ENCODE measurements at regions not wholly inside any gene's neighbourhood (a gene's known extent, or its start where the extent isn't known, plus 50 kb on each side); places are given as distances from the start of the nearest gene placed in this dataset.

DNA sequence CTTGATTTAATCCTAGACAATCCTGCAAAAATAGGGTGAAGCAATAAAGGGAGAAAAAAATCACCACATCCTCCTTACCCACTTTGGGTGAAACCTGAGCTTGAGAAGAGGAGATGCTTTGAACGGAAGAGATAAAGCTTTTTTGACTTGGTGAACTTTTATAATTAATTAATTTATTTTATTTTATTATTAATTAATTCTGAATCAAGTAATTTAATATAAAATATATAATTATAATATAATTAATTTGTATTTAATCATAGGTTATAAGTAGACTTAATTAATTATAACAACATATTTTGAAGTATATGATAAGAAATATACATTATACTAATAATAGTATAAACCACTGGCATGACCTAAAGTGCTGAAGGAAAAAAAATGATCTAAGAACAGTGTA, 2164.8 kb downstream of the LRRC4C start:
- no peak for DNase-seq (ENCODE audit: low spot score)

DNA sequence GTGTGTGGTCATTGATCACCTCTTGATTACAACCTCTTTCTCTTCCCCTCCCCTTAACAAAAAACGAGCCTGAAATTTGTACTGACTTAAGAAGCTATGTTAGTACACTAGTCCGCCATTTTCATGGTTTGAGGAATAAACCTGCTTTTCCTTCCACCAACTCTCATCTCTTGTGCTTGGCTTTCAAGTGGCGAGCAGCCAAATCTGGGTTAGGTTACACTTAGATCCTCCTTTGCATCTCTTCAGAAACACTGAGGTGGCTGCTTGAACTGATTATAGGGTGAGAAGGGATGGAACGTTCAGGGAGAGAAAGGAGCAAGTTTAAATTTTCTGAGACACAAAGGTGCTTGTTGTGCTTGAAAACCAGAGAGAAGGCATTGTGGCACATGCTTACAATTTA, 2171.4 kb downstream of the LRRC4C start:
- no peak for DNase-seq (ENCODE audit: low spot score)

DNA sequence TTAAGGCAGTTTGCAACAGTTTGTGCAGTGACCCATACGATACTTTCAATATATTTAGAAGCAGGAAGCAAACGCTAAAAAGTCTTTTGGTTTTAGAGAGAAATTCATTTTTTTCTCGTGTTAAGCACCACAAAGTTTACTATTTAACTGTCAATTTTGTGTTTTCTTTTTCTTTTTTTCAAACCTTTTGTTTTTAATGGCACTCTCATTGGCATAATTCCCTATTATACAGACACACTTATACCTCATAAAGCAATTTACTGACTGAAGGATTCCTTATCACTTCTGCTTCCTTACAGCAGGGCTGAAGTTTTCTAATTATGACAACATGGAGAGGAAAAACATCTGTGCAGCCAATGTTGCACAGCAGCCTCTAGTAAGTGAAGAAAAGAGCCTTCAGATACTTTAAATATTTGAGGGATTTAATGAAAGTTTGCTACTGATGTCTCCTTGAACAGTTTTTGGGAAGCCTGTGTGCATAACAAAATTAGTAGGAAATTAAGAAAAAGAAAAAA, 2191.2 kb downstream of the LRRC4C start:
- DNase-seq (ENCODE audit: low spot score), result no peak

DNA sequence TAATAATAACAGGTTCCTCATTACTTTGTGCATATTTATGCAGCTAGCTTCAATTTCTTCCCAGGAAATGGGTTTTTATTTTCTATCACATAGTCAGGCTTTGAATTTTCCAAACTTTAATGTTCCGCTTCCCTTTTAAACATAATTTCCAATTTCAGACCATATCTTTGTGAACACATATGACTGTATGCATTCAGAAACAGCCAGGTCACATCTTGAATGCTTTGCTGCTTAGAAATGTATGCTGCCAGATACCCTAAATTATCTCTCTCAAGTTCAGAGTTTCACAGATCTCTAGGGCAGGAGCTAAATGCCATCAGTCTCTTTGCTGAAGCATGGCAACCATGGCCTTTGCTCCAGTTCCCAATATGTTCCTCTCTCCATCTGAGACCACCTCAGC, 2203.8 kb downstream of the LRRC4C start:
- no peak for DNase-seq (ENCODE audit: low spot score)

DNA sequence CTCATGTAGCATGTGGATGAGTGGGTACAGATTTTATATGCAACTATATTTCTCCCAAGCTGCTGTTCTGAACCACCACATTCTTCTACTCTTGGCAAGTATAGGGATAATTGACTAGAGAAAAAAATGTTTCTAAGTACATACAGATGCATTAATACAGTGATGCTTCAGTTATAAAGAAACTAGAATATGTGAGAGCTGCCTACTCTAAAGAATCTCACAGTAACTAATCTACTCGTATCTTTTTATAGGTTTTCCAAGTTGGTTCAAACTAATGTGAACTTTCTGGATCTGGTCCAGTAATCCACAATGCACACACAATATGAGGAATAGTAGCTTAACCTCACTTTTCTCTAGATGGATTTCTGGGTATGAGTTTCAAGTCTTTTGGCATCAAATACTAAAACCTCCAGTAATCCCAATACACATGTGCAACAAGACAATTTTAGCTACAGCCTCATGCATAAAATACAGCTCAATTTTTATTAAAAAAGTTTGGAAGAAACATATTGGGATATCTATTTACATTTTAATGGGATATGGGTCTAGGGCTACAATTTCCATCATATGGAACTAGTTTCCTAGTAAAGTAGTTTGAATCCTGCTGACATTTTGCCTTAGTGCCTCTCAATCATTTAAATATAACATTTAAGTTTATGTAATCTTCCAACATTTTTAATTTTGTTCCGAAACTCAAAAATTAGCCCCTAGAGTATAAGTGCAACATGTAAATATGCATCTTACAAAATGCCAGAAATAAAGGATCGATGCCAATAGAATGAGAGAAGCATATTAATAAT, 2209.7 kb downstream of the LRRC4C start:
- DNase-seq (ENCODE audit: low spot score), result no peak

DNA sequence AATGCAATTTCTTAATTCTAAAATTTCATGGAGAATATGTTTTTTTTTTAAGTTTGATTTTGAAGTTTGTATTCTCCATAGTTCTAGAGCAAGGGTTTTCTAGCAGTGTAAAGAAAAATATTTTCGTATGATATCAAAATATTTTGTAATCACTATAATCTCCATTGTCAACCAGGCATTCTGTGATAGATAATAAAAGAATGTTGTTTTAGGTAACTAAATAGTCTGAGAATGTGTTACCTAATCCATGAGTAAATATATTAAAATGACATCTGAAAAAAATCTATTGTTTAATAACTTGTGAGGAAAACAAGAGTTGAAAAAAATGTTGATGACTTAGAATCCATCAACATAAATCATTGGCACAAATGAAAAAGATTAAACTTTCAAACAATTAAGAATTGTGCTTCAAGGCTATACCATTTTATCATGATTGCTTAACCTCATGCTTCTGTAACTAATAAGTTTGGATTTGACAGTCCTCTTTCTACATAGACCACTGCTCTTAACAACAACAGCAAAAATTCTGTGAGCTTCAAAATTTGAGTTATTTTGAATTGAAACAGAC, 2211.8 kb downstream of the LRRC4C start:
- DNase-seq (ENCODE audit: low spot score), result no peak

DNA sequence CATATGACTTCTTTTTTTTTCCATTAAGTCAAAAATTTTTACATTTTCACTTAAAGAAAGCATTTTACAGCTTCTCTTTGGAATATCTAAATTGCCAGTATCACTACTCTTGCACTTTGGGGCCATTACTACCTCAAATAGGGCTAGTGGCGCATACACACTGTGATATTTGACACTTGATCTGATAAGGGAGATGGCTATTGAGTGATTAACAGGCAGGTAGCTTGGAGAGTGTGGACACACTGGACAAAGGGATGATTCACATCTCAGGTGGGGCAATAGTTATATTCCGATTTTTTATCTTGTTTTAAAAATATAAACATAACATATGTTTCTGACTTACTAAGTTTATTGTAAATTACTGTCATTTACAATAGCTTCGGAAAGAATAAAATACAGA, 2219.9 kb downstream of the LRRC4C start:
- DNase-seq (ENCODE audit: low spot score), result no peak

DNA sequence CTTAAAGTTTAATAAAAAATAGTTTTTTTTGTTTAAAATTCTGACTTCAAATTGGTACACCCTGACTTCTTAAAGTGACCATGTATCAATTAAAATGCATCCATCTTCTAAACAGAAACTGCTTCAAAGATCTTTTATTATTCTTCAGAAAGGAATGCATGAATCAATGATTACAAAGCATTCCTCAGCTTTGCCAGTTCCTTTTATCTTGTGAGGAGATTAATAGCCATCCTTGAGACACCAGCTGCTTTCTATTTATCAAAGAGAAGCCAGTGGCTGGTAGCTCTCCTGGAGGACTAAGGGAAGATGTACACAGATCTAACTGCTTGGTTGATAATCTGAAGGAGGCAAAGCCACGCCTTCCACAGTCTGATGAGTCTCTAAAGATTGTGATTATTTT, 2222.5 kb downstream of the LRRC4C start:
- no peak for DNase-seq (ENCODE audit: low spot score)

DNA sequence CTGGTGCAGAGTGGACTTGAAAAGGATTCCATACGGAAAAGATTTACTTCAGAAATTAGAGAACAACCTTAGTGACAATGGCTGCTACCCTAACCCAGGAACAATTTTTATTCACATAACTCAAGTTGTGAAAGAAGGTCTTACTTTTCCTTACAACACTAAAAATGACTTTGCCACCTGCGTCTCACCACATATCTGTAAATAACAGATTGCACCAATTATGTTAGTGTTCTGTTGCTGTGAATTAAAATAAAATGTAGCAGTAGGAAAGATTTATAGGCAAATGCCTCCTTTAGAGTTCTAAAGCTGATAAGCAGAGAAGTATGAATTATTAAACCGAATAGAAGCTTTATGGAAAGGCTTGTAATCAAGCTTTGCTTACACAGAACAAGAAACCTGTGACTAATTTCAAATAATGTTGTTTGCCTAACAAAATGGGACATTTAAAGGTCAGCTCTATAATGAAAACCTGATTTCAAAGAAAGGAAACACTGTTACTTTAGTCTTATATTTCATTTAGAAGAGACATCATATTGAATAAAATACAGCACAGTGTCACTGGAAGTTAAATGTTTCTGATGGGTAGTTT, 2237.8 kb downstream of the LRRC4C start:
- DNase-seq (ENCODE audit: low spot score), result no peak

DNA sequence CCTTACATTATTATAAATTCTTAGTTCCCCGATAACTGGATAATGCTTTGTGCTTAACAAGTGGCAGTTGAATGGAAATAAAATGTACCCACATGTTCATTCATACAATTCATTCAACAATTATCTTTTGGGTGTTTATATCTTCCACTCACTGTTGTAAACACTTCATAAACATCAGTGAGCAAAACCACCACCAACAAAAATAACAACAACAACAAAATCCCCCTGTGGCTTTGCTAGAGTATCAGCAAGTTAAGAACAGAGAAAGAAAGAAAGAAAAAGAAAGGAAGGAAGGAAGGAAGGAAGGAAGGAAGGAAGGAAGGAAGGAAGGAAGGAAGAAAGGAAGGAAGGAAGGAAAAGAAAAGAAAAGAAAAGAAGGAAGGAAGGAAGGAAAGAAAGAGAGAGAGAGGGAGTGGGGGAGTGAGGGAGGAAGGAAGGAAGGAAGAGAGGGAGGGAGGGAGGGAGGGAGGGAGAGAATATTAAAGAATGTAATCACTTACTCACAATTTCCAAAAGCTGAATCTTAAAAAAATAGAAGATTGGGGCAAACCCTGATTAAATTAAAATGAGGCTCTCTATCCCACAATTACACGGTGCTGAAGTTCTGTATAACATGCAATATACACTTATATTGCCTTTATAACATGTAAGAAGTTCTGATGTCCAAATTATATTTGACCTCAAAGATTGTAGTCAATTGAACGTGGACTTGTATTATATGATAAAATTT, 2238.8 kb downstream of the LRRC4C start:
- DNase-seq (ENCODE audit: low spot score), result no peak

DNA sequence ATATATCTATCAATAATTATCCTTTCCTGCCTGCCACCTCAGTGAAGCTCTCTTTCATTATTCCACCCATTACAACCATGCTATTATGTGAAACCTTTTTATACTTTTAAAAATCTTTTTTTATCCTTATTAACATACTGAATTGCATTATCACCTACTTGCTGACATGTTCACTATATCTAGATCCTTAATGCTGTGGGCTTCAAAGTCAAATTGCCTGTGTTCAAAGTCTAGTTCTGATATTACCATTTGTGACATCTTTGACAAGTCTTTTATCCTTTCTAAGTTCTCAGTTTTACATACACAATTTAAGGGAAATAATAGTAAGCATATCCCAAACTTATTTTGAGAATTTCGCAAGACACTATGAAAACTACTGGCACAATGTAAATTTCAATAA, 2239.4 kb downstream of the LRRC4C start:
- no peak for DNase-seq (ENCODE audit: low spot score)

DNA sequence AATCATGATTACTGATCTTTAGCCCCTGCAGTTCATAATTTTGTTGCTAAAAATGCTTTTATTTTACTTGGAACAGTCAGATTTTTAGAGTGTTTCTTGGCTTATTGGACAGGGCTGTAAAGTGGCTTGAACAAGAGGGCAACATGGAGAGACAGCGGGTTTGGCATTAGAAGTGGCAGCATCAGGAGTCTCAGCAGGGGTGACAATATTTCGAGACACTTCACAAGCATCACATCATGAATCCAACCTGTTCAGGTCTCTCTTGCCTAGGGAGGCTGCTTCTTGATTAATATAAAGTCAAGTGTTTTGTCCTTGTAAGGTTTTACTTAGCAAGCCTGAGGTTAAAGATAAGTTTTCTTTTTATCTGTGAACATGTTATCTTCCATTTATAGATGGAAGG, 2249.5 kb downstream of the LRRC4C start:
- DNase-seq (ENCODE audit: low spot score), result no peak

DNA sequence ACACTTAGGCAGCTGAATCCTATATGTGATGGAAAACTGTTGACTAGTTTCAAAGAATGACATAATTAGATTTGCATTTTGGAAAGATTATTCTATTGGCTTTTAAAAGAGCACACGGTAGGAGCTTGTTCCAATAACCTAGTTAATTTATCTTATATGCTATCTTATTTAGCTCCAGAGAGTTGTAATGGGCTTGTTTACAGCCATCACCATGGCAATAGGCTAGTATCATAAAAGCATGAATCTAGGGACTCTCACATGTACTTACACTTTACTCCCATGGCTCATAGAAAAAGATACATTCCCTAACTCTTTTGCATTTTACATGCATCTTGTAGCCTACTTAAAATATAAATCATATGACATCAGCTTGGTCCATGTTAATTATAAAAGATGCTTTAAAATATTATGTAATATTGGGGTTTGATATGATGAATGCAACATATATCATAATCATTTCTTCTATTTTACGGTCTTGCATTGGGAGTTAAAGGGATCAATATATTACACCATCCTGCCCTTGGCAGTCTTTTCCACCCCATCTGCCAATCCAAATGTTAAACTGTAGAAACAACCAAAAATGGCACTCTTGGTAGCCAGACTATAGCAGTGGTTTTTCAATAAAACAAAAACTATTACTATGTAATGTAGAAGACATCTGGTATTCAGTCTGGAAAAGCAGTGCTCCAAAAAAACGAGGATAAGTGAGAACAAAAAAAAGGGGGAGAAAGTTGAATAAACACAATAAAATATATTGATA, 2254.0 kb downstream of the LRRC4C start:
- no peak for DNase-seq (ENCODE audit: low spot score)

DNA sequence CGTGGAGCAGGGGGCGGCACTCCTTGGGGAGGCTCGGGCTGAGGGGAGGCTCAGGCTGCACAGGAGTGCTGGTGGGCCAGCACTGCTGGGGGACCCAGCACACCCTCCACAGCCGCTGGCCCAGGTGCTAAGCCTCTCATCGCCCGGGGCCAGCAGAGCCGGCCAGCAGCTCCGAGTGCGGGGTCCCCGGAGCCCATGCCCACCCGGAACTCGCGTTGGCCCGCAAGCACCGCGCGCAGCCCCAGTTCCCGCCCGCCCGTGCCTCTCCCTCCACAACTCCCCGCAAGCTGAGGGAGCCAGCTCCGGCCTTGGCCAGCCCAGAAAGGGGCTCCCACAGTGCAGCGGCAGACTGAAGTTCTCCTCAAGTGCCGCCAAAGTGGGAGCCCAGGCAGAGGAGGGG, 2266.8 kb downstream of the LRRC4C start:
- DNase-seq (ENCODE audit: low spot score), result no peak

DNA sequence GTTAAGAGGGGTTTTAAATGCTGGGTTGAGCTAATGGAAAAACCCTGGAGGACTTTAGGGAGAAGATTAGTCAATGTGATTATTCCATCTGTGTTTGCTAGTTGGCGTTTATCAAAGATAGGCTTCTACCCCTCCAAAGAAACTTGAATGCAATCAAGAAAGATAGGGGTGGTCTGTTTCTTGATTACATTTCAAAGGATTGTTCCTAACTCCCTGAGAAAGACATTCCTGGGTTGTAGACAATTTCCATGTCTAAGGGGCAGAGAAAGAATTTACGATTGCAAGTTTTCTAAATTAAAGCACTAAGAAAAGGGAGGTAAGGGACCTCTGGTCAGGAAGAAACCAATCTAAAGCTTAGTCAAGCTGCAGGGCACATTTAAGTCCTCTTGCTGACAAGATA, 2268.7 kb downstream of the LRRC4C start:
- DNase-seq (ENCODE audit: low spot score), result no peak

DNA sequence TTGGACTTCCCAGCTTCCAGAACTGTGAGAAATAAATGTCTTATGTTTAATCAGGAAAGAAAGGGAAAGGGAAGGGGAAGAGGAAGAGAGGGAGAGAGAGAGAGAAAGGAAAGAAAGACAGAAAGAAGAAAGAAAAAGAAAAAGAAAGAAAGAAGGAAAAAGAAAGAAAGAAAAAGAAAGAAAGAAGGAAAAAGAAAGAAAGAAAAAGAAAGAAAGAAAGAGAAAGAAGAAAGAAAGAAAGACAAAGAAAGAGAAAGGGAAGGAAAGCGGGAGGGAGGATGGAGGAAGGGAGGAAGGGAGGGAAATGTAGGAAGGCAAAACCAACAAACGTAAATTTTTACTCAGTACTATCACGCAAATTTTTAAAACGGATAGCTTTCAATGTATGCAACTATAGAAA, 2281.8 kb downstream of the LRRC4C start:
- DNase-seq (ENCODE audit: low spot score), result no peak

DNA sequence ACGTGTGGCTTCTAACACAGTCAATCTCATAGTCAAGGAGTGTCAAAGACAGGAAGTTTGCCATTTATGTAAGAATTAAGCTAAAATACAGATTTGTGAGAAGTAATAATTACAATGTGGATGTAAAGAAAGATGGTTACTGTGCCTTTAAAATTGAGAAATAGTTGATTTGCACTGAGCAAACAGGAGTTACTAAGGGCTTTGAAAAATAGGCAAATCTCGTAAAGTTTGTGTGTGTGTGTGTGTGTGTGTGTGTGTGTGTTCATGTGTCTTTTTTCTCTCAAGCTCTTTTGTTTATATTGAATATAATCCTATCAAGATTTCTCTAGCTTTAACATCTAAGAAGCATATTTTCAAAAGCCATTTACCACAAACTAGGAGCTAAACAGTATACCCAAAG, 2284.5 kb downstream of the LRRC4C start:
- no peak for DNase-seq (ENCODE audit: low spot score)

DNA sequence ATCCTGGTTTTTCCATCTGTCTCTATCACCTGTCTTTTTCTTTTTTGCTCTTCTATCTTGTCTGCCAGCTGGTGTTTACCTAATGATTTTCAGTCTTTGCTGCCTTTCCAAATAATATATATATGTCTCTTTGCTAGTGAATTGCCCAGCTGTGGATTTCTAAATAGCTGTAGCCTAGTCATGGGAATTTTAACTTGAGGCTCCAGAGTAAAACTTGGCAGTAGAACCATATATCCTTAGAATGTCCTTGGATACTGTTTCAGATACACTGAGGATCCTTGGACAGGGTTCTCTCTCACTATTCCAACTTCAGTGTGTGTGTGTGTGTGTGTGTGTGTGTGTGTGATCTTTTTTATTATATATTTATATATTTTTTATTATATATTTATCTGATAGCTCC, 2285.3 kb downstream of the LRRC4C start:
- no peak for DNase-seq (ENCODE audit: low spot score)

DNA sequence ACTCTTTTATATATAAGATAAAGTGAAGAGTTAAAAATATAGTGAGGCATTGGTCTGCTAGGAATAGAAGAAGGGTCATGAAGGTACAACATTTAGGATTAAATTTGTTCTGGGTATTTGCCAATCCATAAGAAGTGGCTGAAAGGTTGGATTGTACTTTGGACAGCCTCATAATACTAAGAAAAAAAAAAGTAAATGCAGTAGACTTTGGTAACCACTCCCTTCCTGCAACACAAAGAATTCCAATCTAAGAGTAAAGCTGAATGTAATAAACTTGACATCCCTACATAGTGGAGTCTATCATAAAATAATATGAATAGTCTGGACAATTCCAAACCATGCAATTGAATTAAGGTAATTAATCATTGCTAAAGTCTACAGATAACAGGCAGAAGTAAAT, 2294.4 kb downstream of the LRRC4C start:
- no peak for DNase-seq (ENCODE audit: low spot score)

DNA sequence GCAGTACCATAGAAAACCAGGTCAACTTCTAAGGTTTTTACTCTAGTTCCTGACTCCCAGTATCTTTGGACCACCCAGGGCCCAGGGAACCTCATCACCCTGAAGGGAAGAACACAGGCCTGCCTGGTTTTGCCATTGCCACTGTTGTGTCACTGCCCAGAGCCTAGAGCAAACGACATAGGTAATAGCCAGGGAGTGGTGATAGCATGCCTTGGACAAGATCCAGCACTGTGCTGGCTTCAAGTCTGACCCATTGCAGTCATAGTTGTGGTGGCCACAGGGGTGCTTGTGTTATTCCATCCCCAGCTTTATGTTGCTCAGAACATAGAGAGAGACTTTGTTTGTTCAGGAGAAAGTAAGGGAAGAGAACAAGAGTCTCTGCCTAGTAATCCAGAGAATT, 2310.2 kb downstream of the LRRC4C start:
- no peak for DNase-seq (ENCODE audit: low spot score)

DNA sequence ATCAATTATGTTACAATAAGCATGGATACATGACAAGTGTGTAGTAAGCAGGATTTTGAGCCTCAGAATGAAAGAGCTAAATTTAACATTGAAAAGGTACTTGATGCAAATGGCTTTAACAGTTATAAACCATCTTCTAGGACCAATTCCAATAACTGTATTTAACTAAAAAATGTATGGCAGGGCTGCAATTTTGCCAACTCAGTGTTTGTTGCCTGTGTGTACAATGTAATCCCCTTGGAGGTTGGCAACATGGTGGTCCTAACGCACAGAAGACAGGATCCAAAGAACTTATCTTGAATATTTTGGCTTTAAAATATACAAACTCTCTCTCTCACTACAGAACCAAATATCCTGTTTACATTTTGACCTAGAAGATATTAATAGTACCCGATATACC, 2314.1 kb downstream of the LRRC4C start:
- no peak for DNase-seq (ENCODE audit: low spot score)
